Globus pallidus (tissue), 1 donor: ENCODE measurements at regions not wholly inside any gene's neighbourhood (a gene's known extent, or its start where the extent isn't known, plus 50 kb on each side); places are given as distances from the start of the nearest gene placed in this dataset.

ENCODE experiments used
- DNase-seq: peaks from one replicate; pipeline ENCODE4 v3.0.0-alpha.2; 2015; ENCODE audit warnings: low spot score

DNA sequence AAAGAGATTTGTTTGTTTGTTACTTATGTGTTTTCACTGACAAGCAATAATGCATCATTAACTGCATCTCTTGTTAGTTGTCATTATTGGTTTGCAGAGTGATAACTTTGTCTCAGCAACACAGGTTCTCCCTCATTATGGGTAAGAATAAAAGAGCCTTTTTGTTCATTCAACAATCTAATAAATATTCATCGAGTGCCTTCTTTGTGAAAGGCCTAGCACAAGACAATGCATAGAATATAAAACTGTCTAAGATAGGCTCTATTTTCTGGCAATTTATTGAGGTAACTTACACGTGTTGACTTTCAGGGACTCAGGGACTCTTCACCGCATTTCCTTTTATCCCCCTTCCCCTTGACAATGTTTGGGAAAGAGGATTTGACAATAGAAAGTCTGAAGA, 95.5 kb upstream of the KRR1 start:
- peak; percentile 81 for DNase-seq

DNA sequence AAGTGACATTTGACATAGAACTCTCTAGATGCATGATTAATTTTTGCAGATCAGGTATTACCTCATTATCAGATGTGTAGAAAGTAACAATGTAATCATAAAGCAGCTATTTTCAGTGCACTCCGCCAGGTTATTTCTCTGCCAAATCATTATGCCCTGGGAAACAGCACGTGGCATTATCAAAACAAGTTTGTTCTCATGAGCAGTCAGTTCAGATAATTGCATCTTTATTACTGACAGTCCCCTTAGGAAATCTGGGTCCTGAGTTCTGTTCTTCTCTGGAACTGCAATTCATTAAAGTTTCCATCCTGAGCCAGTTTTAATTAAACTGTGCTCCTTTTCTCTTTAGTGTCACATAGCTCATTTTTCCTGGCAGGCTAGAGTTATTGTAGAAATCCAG, 94.7 kb upstream of the KRR1 start:
- peak; percentile 68 for DNase-seq

DNA sequence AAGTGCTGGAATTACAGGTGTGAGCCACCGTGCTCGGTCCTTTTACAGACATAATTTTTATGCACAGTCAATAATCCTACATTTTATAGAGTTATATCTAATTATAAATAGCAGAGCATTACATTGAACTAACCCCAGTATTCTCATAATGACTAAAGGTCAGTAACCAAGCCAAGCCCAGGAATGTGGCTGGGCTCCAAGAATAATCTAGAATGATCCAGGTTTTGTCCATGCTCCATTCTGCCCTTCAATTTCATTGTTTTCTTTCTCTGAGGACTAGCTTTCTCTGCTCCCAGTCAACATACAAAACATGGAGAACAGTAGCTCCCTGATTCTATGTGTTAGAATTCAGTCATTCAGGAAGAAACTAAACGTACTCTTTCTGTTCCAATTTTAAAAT, 92.1 kb upstream of the KRR1 start:
- no peak for DNase-seq

DNA sequence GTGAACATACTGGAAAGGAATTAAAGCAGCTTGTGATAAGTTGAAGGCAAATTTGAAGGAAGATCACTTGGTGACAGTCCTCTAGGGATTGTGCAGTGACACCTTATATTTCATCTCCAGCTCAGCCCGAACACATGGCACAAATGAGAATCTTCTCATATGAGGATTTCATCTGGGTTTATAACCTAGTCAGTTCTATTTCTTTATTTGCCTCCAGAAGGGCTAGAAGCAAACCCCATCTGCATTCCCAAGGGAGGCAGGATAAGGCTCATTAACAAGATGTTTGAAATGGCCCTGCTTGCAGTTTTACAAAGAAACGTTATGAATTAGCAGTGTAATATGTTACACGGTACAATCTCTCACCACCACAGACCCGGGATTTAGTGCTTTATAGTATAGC, 90.7 kb upstream of the KRR1 start:
- DNase-seq, result no peak

DNA sequence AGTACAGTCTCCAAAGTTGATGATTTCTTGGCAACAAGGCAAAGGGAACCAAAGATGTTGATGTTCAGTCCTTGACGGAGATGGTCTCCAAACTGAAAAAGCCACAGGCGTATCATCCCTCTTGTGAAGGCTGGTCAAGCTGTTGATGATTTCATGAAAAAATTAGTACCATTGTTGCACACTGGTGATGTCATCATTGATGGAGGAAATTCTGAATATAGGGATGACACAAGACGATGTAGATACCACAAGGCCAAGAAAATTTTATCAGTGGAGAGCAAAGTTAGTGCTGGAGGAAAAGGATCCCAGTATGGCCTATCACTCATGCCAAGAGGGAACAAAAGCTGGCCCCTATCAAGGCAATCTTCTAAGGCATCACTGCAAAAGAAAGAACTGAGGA, 88.7 kb upstream of the KRR1 start:
- DNase-seq, result no peak

DNA sequence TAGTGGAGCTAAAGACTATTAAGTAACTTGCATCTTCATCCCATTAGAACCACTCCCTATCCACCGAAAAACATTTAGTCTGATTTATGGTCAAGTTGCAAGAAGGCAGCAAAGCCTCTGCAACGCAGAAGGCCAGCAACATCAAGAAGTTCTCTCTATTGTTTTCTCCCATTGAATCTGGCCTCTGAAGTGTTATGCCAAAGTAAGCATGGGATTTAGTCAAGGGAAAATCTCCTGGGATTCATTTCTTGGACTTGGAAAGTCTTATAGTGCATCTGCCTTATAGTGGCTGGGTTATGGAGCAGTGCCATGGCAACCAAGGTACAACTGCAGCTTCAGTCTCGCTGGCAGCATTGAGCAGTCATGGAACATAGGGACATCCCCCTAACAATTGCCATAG, 87.7 kb upstream of the KRR1 start:
- no peak for DNase-seq

DNA sequence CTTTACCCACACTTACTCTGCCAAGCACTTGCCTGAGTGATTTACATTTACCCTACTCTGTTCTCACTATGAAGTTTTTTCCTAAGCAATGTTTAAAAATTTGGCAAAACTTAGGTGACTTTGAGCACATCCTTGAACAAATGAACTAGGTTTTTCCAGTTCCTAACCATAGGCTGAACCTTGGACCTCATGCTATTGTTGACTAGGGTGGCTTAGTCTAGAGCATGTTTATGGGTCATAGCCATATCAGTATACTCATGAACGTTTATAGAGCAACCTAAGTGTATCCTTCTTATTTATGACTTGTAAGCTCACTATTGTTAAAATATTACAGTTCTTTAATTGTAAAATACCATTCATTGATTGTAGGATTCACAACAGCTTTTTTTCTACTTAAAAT, 85.0 kb upstream of the KRR1 start:
- no peak for DNase-seq

DNA sequence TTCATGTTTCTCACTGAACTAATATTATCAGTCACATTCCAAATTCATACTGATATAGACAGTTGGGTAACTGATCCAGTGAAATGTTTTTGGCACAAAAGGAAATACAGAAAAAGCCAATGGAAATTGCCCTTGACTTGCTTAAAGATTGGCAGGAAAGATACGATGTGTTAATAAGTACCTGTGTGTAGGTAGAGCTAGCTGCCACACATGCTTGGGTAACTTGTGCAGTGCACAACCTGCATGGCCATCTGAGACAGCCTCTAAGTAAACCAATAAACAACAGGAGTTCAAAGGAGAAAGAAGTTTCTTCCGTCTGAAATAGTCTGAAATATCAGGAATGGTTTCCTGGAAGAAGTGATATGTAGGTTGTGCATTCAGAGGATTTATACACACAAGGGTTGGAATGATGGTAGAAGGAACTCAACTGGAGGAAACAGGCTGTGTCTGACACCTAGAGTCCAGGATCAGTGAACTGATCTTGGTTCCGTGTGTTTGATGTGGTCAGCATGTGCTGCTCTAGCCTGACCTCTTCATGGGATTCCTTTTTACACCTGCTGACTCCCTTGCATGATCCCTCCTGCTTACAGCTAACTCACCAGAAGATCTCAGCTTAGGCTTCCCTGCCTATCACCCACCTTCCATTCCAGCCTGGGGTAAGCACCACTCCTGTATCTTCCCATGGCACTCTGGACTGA, 81.4 kb upstream of the KRR1 start:
- DNase-seq, result no peak

DNA sequence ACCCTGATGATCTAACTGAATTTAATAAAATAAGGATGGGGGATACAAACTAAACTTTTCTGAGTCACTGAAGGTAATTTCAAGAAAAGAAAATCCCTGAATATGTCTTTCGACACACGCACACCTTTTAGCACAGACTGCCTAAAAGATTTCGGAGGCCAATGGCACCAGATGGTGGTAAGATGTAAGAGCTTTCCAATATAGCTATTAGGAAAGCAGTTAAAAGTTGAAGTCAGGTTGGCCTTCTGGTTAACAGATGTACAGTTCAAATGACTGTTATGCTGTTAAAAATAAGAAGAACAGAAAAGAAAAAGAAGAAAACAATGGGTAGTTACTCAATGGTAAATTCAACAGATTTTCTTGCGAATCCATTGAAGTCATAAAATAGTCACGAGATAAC, 80.7 kb upstream of the KRR1 start:
- no peak for DNase-seq

DNA sequence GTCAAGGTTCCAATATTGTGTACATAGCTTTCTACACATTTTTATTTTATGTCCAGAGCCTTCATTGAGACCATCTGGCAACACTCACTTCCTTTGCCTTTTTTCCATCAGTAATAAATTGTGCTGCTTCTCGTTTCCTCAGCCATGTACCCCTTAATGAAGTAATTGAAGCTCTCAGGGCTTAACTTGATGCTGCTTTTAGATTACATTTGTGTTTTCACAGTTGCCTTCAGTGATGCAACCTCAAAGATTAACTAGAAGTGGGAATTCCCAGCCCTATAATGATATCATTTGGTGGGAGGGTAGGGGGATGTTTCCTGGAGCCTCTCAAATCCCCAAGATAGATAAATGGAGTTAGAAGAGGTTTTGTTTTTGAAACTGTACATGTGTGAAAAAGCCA, 80.2 kb upstream of the KRR1 start:
- no peak for DNase-seq

DNA sequence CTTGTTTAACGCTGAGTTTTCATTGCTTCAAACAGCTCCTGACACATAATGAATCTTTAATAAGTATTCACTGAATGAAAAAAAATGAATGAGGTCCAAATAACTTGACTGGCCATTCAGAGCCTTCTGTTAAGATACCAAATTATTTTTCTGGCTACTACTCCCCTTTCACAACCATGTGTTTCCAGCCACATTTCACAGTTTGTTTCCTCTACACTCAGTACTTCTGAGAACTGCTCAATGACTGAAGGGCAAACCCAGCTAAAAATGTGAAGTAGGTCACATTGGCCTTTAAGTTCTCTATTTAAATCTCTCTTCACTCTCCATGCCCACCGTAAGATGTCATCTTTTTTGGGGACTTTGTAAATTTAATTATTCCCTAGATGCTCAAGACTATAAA, 78.4 kb upstream of the KRR1 start:
- DNase-seq, result no peak

DNA sequence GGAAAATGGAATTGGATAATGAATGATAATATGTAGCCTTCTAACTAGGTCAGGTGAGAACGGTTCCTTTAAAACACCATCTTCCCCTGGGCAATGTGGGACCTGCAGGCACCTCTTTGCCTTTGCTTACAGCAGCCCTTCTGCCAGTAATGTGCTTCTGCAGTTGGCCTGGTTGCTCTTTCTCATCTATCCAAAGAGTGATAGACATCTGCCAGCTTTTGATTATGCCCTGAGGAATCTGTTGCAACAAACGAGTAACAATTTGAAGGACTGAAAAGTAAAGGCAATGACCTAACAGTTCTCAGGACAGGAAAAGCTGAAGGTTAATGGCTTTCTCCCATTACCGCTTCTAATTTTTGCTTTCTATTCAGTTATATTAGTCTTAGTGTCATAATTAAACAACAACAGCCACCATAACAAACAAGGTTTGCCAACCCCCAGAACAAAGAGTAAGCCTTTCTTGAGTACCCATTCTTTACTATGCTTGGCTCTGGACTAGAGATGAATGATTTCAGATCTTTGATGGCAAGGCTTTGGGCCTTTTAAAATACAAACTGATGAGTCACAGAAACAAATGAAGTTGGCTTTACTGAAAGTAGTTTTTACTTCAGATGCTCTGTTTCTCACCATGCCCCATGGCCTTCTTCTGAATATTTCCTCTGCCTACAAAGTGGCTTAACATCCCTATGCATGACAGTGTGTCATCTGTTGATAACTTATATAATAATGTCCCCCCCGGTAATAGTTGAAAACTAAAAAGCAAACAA, 76.1 kb upstream of the KRR1 start:
- no peak for DNase-seq

DNA sequence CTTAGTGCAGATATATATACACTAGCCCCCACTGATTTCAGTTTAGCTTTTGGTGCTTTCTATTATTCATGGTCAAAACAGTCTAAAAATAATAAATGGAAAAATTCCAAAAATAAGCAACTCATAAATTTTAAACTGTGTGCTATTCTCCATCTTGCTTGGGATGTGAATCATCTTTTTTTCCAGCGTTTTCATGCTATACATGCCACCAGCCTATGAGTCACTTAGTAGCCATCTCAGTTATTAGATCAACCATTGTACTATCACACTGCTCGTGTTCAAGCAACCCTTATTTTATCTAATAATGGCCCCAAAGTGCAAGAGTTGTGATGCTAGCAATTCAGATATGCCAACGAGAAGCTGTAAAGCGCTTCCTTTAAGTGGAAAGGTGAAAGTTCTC, 73.9 kb upstream of the KRR1 start:
- no peak for DNase-seq

DNA sequence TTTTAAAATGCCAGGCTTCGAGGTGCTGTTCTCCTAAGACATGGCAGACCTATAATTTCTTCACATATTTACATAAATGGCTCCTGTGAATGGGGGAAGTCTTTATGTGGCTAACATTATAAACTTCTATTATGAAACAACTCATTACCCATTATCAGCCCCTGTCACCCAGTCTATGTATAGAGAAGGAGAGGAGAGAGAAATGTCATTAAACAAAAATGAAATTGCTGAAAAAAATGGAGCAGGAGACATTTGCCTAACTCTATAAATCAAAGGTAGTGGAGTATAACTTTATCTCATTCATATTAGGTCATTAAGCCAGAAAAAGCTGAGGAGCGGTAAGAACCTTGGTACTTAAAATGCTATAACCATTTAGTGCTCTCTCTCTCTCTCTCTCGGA, 71.9 kb upstream of the KRR1 start:
- DNase-seq, result no peak

DNA sequence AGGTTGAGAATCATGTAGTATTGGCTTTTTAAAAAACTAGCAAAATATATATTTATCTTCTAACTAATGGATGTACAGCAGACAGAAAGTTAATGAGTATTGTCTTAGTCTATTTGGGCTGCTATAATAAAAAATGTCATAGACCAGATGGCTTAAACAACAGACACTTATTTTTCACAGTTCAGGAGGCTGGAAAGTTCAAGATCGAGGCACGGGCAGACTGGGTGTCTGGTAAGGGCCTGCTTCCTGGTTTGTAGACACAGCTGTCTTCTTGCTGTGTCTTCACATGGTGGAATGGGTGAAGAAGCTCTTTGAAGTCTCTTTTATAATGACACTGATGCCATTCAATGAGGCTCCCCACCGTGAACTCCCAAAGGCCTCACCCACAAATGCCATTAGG, 70.1 kb upstream of the KRR1 start:
- no peak for DNase-seq

DNA sequence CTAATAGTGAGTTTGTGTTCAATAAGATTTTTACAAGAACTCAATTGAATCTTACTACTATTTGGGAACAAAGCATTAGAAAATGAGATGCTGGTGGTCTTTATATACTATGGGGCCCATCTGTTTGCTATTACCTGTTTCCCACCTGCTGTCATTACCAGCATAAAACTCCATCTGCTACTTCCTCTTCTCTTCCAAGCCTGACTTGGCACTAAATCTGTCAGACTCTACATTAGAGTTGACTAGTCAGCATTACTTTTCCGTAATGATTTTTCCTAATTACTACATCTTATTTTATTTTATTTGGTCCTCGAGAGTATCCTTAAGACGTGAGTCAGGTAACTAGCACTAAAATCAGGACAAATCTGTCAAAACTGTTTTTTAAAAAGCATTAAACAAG, 68.1 kb upstream of the KRR1 start:
- DNase-seq, result no peak

DNA sequence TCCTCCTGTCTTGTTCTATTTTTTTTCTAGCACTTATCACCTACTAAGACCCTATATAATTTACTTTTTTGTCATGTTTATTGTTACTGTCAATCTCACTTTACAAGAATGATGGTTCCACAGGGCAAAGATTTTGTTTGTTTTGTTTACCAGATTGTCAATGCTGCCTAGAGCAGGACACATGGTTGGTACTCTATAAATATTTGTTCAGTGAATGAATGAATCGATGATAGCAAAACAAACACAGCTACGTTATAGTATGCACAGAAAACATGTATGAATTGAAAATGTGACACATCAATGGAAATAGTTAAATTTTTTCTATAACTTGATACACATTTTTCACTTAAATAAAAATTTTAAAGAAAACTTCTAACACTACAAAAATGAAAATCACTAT, 67.1 kb upstream of the KRR1 start:
- DNase-seq, result no peak

DNA sequence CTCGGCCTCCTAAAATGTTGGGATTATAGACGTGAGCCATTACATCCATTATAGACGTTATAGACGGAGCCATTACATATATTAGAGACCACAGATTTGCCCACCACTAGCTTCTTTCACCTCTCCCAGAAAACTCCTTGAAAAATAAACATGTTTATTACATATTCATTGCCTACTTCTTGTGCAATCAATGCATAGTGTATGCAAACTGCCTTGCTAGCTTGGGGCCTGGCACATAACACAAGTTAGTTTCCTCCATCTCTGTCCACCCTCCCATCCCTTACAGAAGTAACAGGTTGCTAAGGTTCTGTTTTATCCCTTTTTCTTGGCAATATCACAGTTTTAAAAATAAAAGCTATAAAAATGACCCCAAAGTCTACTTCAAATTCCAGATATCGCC, 66.4 kb upstream of the KRR1 start:
- no peak for DNase-seq

DNA sequence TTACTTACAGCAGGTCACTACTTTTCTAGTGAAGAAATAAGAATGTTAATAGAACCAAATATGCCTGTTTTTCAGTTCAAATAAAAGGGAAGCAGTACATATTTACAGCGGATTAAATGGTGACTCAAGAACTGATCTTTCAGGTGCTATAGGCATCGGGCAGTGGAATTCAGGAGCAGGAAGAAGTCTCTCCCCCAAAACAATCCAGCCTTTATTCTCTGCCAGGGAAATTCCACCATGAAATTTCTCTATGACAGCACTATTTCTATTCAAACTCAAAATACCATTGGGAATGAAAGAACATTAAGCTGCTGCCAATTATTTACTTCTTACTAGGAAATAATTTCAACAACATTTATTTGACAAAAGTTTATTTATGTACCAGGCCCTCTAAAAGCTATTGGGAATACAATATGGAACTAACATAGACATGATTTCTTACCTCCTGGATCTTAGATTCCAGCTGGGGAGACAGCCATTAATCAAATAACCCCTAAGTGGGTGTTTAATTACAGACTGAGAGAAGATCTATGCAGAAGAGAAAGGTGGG, 60.3 kb upstream of the KRR1 start:
- DNase-seq, result peak; percentile 26

DNA sequence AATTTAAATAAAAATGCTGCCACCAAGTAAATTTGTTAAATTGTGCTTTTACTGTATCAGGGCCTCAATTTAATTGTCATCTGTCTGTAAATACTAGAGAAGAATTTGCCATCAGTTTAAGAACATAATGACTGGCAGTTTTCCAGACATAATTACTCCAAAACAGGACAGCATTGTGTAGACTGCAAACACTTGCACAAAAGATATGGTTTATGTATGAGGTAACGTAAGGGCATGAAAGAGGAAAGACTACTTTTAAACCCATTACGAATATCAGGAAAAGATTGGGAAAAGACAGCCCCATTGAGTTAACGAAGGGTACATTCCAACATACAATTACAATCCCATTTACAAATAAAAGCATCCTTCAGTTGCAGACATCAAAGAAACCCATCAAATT, 59.8 kb upstream of the KRR1 start:
- DNase-seq, result peak; percentile 73

DNA sequence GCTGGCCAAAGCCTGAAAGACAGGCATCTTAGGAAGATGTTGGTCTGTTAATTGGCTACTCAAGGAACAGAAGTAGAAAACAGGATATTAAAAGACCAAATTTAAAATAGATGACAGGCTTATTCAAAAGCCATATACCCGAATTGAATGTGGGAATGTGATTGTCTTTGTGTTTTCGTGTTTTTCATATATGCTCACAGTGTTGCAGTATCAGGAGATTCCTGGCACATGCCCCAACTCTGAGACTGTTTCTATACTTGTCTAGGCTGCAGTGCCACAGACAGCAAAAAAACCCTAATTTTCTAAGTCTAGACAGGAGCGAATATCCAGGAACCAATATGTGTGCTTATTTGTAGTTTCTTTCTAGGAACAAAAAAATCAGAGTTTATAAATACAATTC, 57.4 kb upstream of the KRR1 start:
- no peak for DNase-seq

DNA sequence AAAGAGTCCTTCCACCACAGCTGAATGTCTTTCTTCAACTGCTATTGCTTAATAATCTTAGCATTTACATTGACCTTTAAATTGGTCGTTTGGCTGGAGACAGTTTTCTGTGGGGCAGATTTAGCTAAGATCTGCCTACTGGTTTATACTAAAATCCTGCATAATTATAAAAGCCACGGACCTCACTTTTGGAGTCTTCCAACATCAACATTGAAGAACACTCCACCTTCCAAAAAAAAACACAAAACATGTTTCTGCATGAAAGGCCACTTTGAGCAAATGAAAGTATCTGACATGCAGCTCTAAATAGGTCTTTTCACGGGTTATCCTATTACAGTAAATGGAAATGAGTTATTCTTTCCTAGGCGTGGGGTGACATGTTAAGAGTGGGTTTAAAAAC, 57.0 kb upstream of the KRR1 start:
- DNase-seq, result no peak

DNA sequence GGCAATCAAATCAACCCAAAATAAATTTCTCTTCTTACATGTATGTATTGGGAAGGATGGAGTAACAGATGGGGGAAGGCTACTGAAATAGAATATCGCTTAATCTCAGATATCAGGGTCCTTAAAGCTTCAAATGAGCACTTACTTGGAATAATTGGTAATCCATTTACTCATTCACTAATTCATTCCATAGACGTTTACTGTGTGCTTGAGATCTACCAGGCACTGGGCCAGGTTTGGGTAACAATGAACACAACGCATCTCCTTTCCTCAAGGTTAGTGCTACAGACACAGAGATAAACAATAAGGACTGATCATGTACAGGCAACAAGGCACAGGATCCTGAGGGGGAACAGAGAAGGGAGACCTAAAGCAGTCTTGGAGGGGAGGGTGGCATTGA, 54.4 kb upstream of the KRR1 start:
- no peak for DNase-seq

DNA sequence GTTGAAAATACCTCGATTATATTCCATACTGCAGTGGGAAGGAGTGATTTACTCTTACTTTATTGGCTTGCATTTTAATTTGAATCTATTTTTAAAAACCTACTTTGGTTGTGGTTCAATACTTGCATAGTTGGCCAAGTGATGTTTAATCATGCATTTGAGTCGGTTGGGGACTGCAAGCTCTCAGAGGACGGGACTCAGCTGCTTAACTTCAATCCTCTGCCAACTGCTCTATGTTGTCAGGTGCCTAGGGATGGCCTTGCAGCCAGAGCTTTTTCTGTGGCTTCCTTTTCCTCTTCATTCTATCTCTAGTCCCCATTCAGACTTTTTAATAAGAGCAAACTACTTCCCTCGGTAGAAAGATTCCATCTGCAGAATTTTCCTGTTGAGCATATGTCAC, 53.4 kb upstream of the KRR1 start:
- DNase-seq, result no peak
